NCI-H2171 (cell line): ENCODE measurements at regions not wholly inside any gene's neighbourhood (a gene's known extent, or its start where the extent isn't known, plus 50 kb on each side); places are given as distances from the start of the nearest gene placed in this dataset.

Experiments
- DNase-seq: peaks from one replicate; lab custom pipeline; 2025; lab: John Stamatoyannopoulos, UW

GRCh38 chr21:35491920-35492678 is 443.0 kb upstream of the RUNX1 start:
- DNase-seq, result no peak

DNA sequence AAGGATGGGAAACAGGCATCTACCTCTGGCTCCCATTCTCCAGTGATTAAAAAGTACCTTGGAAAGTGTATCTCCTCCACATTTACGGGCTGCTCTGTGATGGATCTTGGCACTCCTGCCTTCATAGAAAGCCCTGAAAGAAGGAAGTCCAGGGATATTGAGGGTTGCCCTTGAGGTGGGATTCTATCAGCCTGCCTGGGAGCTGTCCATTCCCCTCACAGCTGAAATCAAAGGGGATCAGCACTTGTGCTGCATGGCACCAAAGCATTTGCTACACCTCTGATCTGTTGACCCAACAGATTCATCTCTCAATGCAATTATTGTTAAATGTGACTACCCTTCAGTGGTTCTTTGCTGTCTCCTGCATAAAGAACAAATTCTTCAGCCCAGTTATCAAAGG is 442.0 kb upstream of the RUNX1 start:
- DNase-seq, result no peak

DNA sequence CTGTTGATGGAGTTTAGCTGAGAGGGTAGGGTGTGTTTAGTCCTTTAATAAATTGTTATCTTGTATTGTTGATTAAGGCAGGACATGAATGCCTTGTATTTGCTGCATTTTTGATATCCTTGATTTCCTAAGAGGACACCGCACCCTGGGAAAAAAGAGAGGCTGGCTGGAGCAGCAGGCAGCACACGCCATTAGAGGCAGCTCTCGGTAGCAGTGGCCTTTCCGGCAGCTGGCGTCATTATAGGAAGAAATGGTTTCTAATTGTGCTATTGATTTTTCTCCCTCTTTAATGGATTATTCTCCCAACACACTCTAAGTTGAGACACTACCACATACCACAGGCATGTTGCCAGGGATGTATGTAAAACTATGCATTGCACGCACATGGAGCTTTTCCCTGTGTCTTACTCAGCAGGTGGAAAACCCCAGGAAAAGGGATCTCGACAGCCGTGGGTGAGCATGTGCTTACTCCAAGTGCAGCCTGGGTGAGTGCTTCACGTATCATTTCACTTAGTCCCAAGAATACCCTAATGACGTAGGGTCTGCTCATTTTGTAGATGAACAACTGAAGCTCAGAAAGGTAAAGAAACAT is 440.4 kb upstream of the RUNX1 start:
- no peak for DNase-seq

GRCh38 chr21:35488946-35489345 is 439.8 kb upstream of the RUNX1 start:
- no peak for DNase-seq

- no peak for DNase-seq
These were observed 436.3 kb upstream of the RUNX1 start for GRCh38 chr21:35485364-35485763.

DNA sequence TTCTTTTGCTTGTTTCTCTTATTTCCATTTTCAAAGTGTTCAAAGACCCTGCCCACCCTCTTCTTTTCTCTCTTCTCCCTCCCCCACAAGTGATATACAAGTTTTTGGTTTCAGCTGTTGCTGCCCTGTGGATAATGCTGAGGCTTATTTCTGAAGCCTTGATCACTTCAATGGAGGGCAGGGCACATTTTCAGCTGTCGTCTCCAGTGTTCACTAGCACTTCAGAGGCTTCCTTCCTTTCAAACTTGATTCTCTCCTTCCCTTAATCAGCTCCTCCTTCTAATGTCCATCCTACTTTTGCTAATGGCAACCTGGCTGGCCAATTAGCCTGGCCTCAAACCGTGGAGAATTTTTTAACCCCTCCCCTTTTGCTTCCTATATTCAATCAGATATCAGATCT is 435.7 kb upstream of the RUNX1 start:
- DNase-seq, result no peak

GRCh38 chr21:35484032-35484431 is 434.9 kb upstream of the RUNX1 start:
- DNase-seq, result no peak

DNA sequence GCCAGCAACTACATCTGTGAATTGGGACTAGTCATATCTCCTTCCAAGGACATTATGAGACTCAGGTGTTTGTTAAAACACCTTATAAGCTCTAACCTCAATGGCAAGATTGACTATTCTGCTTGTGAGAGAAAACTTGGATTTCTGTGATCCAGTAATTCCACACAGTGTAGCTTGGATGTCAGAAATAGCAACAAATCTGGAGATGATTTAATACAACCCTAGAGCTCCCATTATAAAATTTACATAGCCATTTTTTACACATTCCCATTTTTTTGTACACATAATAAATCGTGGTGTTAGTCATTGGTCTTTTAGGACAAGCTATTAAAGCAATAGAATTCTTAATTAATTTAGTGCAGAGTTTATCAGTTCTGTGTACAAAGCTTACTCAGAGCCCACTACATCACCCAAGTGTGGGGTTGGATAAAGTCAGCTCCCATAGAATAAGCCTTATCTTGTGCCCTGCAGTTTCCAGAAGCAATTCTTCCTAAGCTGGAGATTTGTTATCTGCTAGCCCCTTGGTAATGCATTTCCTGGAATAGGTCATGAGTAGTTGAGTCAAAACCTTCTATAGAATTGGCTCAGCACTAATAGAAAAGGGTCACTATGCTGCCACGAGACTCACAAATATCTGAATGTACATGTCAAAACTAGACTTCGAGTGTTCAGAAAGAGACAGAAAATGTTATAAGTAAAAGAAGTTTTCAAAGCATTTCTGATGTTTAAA is 434.0 kb upstream of the RUNX1 start:
- DNase-seq, result no peak

DNA sequence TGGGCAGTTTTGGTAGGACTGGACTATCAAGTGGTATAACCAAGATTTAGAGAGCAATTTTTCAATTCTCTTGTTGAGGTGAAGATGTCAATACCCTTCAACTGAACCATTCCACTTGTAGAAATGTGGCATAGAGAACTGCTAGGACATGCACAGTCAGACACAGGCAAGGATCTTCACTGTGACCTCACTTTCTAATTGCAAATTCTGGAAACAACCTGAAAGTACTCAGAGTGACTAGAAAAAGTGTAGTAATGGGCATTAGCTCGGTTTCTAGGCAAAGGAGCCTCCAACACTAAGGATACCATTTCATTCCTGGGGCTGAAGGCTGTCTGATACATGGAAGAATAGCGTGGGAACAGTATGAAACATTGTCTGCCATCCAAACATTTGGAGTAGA is 433.0 kb upstream of the RUNX1 start:
- no peak for DNase-seq

DNA sequence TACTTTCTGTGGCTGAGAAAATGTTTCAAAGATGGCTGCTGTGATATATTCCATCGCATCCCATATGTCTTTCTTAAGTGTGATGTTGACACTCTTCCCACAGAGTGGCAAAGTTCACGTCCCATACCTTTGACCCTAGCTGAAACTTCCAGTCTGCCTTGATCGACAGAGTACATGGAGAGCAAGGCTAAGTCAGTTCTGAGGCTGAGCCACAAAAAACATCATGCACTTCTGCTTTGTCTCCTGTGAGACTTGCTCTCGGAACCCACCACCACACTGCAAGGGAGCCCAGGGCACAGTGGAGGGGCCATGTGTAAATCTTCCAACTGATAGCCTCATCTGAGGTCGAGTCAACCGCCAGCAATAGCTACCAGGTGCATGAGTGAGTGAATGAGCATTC is 431.9 kb upstream of the RUNX1 start:
- DNase-seq, result no peak

- DNase-seq, result no peak
These were observed 430.4 kb upstream of the RUNX1 start for GRCh38 chr21:35479529-35479928.

DNA sequence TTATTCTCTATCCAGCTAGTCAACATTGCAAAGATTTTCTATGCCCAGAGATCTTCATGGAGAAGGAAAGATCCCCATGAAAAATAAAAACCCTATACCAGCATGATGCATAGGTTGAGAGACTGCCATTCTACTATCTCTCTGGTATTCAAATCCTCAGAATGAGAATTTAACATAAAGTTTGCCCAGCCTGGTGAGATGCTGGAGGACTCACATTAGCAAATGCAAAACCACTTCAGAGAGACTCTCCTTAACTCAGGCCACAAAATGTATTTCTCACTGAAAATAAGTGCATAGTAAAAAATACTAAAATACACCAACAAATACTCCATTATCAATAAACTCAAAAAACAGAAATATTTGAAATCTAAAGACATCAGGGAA is 430.0 kb upstream of the RUNX1 start:
- DNase-seq, result no peak

DNA sequence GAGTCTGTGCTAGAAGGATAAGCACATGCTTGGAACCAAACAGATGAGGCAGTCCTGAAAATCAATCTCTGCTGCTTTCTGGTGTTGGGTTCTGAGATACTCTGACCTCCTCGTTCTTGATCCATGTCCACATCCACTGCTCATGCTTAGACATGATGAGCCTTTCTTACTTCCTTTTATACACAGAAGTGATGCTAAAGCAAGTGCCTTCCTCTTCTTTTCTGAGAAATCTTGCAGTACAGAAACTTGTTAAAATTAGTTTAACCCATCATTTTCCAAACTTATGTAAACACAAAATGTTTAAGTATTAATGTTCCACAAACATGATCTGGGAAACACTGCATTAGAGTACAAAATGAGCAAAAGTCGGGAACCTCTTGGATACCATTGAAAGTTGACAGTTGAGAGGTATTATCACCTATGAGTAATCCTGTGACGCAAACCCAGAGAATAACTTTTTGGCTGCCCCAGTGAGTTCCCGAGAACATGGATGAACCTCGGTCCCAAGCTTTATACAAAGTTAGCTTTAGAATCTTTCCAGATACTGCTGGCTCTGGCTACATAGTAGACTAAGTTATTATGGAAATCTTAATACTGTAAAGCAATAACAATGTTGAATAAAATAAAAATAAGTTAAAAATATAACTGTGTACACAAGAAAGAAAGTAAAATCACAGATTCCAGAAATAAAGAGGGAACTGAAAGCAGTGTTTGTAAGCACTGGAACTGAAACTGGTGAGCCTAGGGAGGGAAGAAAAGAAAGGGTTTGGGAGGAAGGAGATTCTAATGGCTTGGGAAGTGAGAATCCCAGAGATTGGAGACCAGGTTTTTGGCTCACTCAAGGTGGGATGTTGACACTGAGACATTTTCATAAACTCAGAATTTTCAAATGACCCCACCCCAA is 429.3 kb upstream of the RUNX1 start:
- no peak for DNase-seq

DNA sequence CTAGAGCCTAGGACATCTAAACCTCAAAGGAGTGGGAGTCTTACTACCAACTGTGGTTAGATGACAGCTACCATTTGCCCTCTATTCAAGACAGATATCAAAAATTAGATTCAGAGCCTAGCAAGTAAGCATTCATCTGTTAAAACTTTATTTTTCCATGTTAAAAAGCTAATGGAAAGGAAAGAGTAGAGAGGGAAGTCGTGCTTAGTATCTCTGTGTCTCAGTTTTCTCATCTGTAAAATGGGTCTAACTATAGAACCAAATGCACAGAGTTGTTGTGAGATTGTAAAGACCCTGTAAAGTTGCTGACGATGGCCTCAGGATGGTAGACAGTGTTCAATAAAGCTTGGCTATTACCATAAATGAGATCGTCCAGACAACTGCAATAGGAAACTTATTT is 428.5 kb upstream of the RUNX1 start:
- no peak for DNase-seq

GRCh38 chr21:35476621-35477395 is 427.7 kb upstream of the RUNX1 start:
- DNase-seq, result no peak

- no peak for DNase-seq
These were observed 426.7 kb upstream of the RUNX1 start for GRCh38 chr21:35475762-35476161.

GRCh38 chr21:35475009-35475408 is 425.9 kb upstream of the RUNX1 start:
- DNase-seq, result no peak

DNA sequence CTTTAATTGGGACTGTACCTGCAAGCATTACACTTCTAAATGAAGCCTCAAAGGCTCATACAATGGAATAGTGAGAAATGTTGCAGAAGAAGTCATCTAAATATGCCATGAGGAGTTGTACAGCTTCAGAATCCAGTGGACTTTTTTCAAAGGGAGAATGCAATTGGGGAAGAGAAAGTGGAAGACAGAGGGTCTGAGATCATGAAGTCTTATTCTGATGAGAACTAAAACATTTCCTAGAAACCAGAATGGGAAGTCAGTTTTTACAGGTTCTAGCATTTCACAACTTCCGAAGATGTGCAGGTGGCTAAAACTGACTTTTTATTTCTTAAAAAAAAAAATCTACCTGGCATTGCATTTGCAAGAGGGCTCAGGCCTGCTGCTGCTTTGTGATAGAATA is 424.4 kb upstream of the RUNX1 start:
- no peak for DNase-seq

- no peak for DNase-seq
These were observed 421.4 kb upstream of the RUNX1 start for GRCh38 chr21:35470522-35470921.

DNA sequence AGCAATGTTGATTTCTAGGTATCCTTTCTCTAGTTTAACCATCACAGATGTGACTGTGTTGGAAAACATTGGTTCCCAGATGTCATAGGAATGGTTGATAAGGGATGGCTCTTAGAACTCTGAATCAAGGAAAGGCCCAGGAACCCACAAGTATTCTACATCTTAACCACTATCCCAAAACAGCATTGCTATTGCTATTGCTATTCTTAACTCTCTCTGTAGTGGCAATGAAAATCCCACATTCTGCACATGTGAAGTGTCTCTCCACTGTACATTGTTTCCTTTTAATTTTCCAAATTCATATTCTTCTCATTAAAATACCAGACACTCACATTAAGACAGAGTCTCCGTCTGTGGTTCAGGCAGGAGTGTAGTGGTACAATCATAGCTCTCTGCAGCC is 420.4 kb upstream of the RUNX1 start:
- DNase-seq, result no peak

DNA sequence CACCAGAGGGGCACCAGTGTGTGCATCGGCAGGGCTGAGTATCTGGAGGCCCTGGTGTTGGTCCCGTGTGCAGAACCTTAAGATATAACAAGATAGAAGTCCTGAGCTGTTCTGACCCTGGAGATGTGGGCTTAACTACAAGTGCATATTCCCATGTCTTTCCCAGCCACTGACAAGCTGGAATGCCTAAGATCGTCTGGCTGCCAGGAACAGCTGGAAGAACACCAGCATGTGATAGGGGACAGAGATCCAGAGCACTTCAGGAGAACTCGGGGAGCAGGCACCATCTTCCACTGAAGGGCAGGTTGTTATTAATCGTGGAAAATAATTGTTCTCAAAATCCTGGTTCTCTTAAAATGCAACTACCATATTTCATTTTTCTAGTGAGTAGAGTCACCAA is 419.9 kb upstream of the RUNX1 start:
- no peak for DNase-seq

- no peak for DNase-seq
These were observed 418.5 kb upstream of the RUNX1 start for GRCh38 chr21:35467566-35467965.
